IgD-negative memory B cell (primary cell): ENCODE measurements at regions not wholly inside any gene's neighbourhood (a gene's known extent, or its start where the extent isn't known, plus 50 kb on each side); places are given as distances from the start of the nearest gene placed in this dataset.

ENCODE experiments used
- H3K27ac Mint-ChIP-seq, 3 donors: one replicate each; pipeline ENCODE4 v1.8.0; 2020 to 2022; ENCODE audit warnings: mild to moderate bottlenecking in 3 of 3, mixed read lengths in 3 of 3, moderate library complexity in 1 of 3
- H3K27me3 Mint-ChIP-seq: one replicate; pipeline ENCODE4 v1.8.0; 2021; ENCODE audit warnings: mixed read lengths
- H3K36me3 Mint-ChIP-seq: one replicate; pipeline ENCODE4 v1.8.0; 2020; ENCODE audit warnings: mild to moderate bottlenecking, mixed read lengths
- H3K4me1 Mint-ChIP-seq, 3 donors: one replicate each; pipeline ENCODE4 v1.8.0; 2020 to 2022; ENCODE audit warnings: mixed read lengths in 3 of 3, mild to moderate bottlenecking in 1 of 3
- H3K4me3 Mint-ChIP-seq, 4 donors: one replicate each; pipeline ENCODE4 v1.8.0; 2020 to 2022; ENCODE audit warnings: mild to moderate bottlenecking in 4 of 4, mixed read lengths in 4 of 4, moderate library complexity in 3 of 4
- H3K9me3 Mint-ChIP-seq, 3 donors: one replicate each; pipeline ENCODE4 v1.8.0; 2020 to 2021; ENCODE audit warnings: mixed read lengths in 3 of 3, mild to moderate bottlenecking in 1 of 3

GRCh38 chr1:82266351-82266750 lies 465.6 kb downstream of the ADGRL2 start:
- no peaks in the 10 kb centered on the region for H3K4me1 Mint-ChIP-seq
- H3K27me3 Mint-ChIP-seq: no peaks in the 10 kb centered on the region
- H3K9me3 Mint-ChIP-seq: no peaks in the 10 kb centered on the region
- no peak overlapping the region for H3K27ac Mint-ChIP-seq
- no peaks in the 10 kb centered on the region for H3K36me3 Mint-ChIP-seq
- H3K4me3 Mint-ChIP-seq: no peak overlapping the region

GRCh38 chr1:82265436-82265835 lies 464.7 kb downstream of the ADGRL2 start:
- Mint-ChIP-seq H3K27me3 (no peaks in the 10 kb centered on the region), H3K27ac (no peak overlapping the region), H3K4me1 (no peaks in the 10 kb centered on the region), H3K36me3 (no peaks in the 10 kb centered on the region), H3K4me3 (no peak overlapping the region), H3K9me3 (no peaks in the 10 kb centered on the region)

- Mint-ChIP-seq H3K4me3 (no peak overlapping the region), H3K4me1 (no peaks in the 10 kb centered on the region), H3K36me3 (peaks cover under 1% of the 10 kb centered on the region), H3K27ac (no peak overlapping the region), H3K27me3 (no peaks in the 10 kb centered on the region), H3K9me3 (no peaks in the 10 kb centered on the region)
Observed at GRCh38 chr1:82264802-82265201, 464.1 kb downstream of the ADGRL2 start.

GRCh38 chr1:82263396-82263795 lies 462.7 kb downstream of the ADGRL2 start:
- no peak overlapping the region for H3K27ac Mint-ChIP-seq
- no peak overlapping the region for H3K4me3 Mint-ChIP-seq
- no peaks in the 10 kb centered on the region for H3K9me3 Mint-ChIP-seq
- no peaks in the 10 kb centered on the region for H3K27me3 Mint-ChIP-seq
- no peaks in the 10 kb centered on the region for H3K4me1 Mint-ChIP-seq
- H3K36me3 Mint-ChIP-seq: peaks cover 1% of the 10 kb centered on the region

- Mint-ChIP-seq H3K4me3 (no peak overlapping the region), H3K9me3 (no peaks in the 10 kb centered on the region), H3K27ac (no peak overlapping the region), H3K36me3 (peaks cover 1% of the 10 kb centered on the region), H3K4me1 (no peaks in the 10 kb centered on the region), H3K27me3 (no peaks in the 10 kb centered on the region)
Observed at GRCh38 chr1:82260666-82261065, 459.9 kb downstream of the ADGRL2 start.

- no peaks in the 10 kb centered on the region for H3K9me3 Mint-ChIP-seq
- no peak overlapping the region for H3K4me3 Mint-ChIP-seq
- H3K4me1 Mint-ChIP-seq: no peaks in the 10 kb centered on the region
- H3K27ac Mint-ChIP-seq: no peak overlapping the region
- no peaks in the 10 kb centered on the region for H3K27me3 Mint-ChIP-seq
- peaks cover 1% of the 10 kb centered on the region for H3K36me3 Mint-ChIP-seq
Observed at GRCh38 chr1:82260051-82260450, 459.3 kb downstream of the ADGRL2 start.

GRCh38 chr1:82258887-82259286 lies 458.2 kb downstream of the ADGRL2 start:
- Mint-ChIP-seq H3K4me3 (no peak overlapping the region), H3K27ac (no peak overlapping the region), H3K9me3 (no peaks in the 10 kb centered on the region), H3K36me3 (peaks cover 1% of the 10 kb centered on the region), H3K27me3 (no peaks in the 10 kb centered on the region), H3K4me1 (no peaks in the 10 kb centered on the region)

- Mint-ChIP-seq H3K9me3 (peaks cover 0 to 5% (median 2%) of the 10 kb centered on the region in 3 donors), H3K27ac (no peak overlapping the region), H3K27me3 (no peaks in the 10 kb centered on the region), H3K36me3 (no peaks in the 10 kb centered on the region), H3K4me3 (no peak overlapping the region), H3K4me1 (no peaks in the 10 kb centered on the region)
Observed at GRCh38 chr1:82246050-82246449, 445.3 kb downstream of the ADGRL2 start.

GRCh38 chr1:82245345-82246014 lies 444.7 kb downstream of the ADGRL2 start:
- Mint-ChIP-seq H3K4me3 (no peak overlapping the region), H3K4me1 (no peaks in the 10 kb centered on the region), H3K36me3 (no peaks in the 10 kb centered on the region), H3K27ac (no peak overlapping the region), H3K27me3 (no peaks in the 10 kb centered on the region), H3K9me3 (peaks cover 0 to 5% (median 2%) of the 10 kb centered on the region in 3 donors)

GRCh38 chr1:82240571-82240970 lies 439.8 kb downstream of the ADGRL2 start:
- Mint-ChIP-seq H3K4me3 (no peak overlapping the region), H3K27me3 (no peaks in the 10 kb centered on the region), H3K36me3 (no peaks in the 10 kb centered on the region), H3K27ac (no peak overlapping the region), H3K4me1 (no peaks in the 10 kb centered on the region), H3K9me3 (peaks cover 5 to 18% (median 12%) of the 10 kb centered on the region in 3 donors)

- H3K4me3 Mint-ChIP-seq: no peak overlapping the region
- H3K9me3 Mint-ChIP-seq: peaks cover 0 to 8% (median 0%) of the 10 kb centered on the region in 3 donors
- H3K27me3 Mint-ChIP-seq: no peaks in the 10 kb centered on the region
- H3K4me1 Mint-ChIP-seq: no peaks in the 10 kb centered on the region
- no peaks in the 10 kb centered on the region for H3K36me3 Mint-ChIP-seq
- H3K27ac Mint-ChIP-seq: no peak overlapping the region
Observed at GRCh38 chr1:82230667-82231066, 429.9 kb downstream of the ADGRL2 start.

- H3K4me1 Mint-ChIP-seq: peaks cover 0 to 1% (median 0%) of the 10 kb centered on the region in 3 donors
- H3K27ac Mint-ChIP-seq: no peak overlapping the region
- H3K27me3 Mint-ChIP-seq: no peaks in the 10 kb centered on the region
- peaks cover 0 to 3% (median 0%) of the 10 kb centered on the region in 3 donors for H3K9me3 Mint-ChIP-seq
- no peak overlapping the region for H3K4me3 Mint-ChIP-seq
- no peaks in the 10 kb centered on the region for H3K36me3 Mint-ChIP-seq
Observed at GRCh38 chr1:82227306-82228095, 426.8 kb downstream of the ADGRL2 start.

- peaks cover 0 to 1% (median 0%) of the 10 kb centered on the region in 3 donors for H3K4me1 Mint-ChIP-seq
- no peaks in the 10 kb centered on the region for H3K27me3 Mint-ChIP-seq
- no peak overlapping the region for H3K4me3 Mint-ChIP-seq
- peaks cover 0 to 3% (median 2%) of the 10 kb centered on the region in 3 donors for H3K9me3 Mint-ChIP-seq
- H3K36me3 Mint-ChIP-seq: no peaks in the 10 kb centered on the region
- H3K27ac Mint-ChIP-seq: no peak overlapping the region
Observed at GRCh38 chr1:82226186-82226505, 425.4 kb downstream of the ADGRL2 start.

- Mint-ChIP-seq H3K4me1 (peaks cover 0 to 1% (median 0%) of the 10 kb centered on the region in 3 donors), H3K36me3 (no peaks in the 10 kb centered on the region), H3K4me3 (no peak overlapping the region), H3K9me3 (peaks cover 0 to 3% (median 2%) of the 10 kb centered on the region in 3 donors), H3K27me3 (no peaks in the 10 kb centered on the region), H3K27ac (no peak overlapping the region)
Observed at GRCh38 chr1:82225421-82226185, 424.9 kb downstream of the ADGRL2 start.

GRCh38 chr1:82223091-82223490 lies 422.4 kb downstream of the ADGRL2 start:
- Mint-ChIP-seq H3K4me1 (peaks cover 0 to 1% (median 0%) of the 10 kb centered on the region in 3 donors), H3K9me3 (peaks cover 0 to 2% (median 0%) of the 10 kb centered on the region in 3 donors), H3K4me3 (no peak overlapping the region)

More at GRCh38 chr1:82223091-82223490, 422.4 kb downstream of the ADGRL2 start:
- Mint-ChIP-seq H3K27me3 (no peaks in the 10 kb centered on the region), H3K27ac (no peak overlapping the region), H3K36me3 (no peaks in the 10 kb centered on the region)
